Endodermal cell (in vitro differentiated cells): ENCODE measurements at regions not wholly inside any gene's neighbourhood (a gene's known extent, or its start where the extent isn't known, plus 50 kb on each side); places are given as distances from the start of the nearest gene placed in this dataset.
A peak's percentile ranks its signal among the peaks of the same experiment; 100 is the strongest.

Experiments
- DNase-seq: peaks from one replicate; pipeline ENCODE4 v3.0.0-alpha.2; 2017
- H3K27ac ChIP-seq: 2 replicates; pipeline ENCODE4 v1.5.1; 2013; ENCODE audit warnings: mild to moderate bottlenecking, low read depth, low read length, moderate library complexity
- H3K27me3 ChIP-seq: 2 replicates; pipeline ENCODE4 v1.6.1; 2013; ENCODE audit warnings: mild to moderate bottlenecking, low read length, moderate library complexity; ENCODE audit not compliant: insufficient read depth, control insufficient read depth, poor library complexity, severe bottlenecking
- H3K36me3 ChIP-seq: 2 replicates; pipeline ENCODE4 v1.7.0; 2013; ENCODE audit warnings: mild to moderate bottlenecking, low read length, moderate library complexity; ENCODE audit not compliant: control insufficient read depth, insufficient read depth
- H3K4me1 ChIP-seq: one replicate; pipeline ENCODE4 v1.7.0; 2013; ENCODE audit warnings: low read length; ENCODE audit not compliant: control insufficient read depth, insufficient read depth
- H3K4me3 ChIP-seq: 2 replicates; pipeline ENCODE4 v1.5.1; 2013; ENCODE audit warnings: mild to moderate bottlenecking, low read length, moderate library complexity
- H3K9ac ChIP-seq: 2 replicates; pipeline ENCODE4 v1.6.1; 2013; ENCODE audit warnings: mild to moderate bottlenecking, low read length, moderate library complexity; ENCODE audit not compliant: poor library complexity, severe bottlenecking; ENCODE audit errors: extremely low read depth
- H3K9me3 ChIP-seq: 2 replicates; pipeline ENCODE4 v1.6.1; 2013; ENCODE audit warnings: mild to moderate bottlenecking, low read length, moderate library complexity; ENCODE audit not compliant: control insufficient read depth
- H3K27ac Mint-ChIP-seq: 2 replicates; pipeline ENCODE4 v1.8.0; 2020; ENCODE audit warnings: mixed read lengths
- H3K27me3 Mint-ChIP-seq: 2 replicates; pipeline ENCODE4 v1.8.0; 2021; ENCODE audit warnings: mild to moderate bottlenecking, mixed read lengths; ENCODE audit not compliant: insufficient read depth
- H3K36me3 Mint-ChIP-seq: 2 replicates; pipeline ENCODE4 v1.8.0; 2020; ENCODE audit warnings: low read depth, mixed read lengths
- H3K4me1 Mint-ChIP-seq: 2 replicates; pipeline ENCODE4 v1.8.0; 2020; ENCODE audit warnings: mixed read lengths
- H3K4me3 Mint-ChIP-seq: 2 replicates; pipeline ENCODE4 v1.8.0; 2020; ENCODE audit warnings: mild to moderate bottlenecking, moderate library complexity, mixed read lengths
- H3K9me3 Mint-ChIP-seq: 2 replicates; pipeline ENCODE4 v1.8.0; 2020; ENCODE audit warnings: mild to moderate bottlenecking, mixed read lengths
- CTCF ChIP-seq: fragments of 200-600 bp; sonication (generic); conservative IDR thresholded peaks from 2 replicates; pipeline ENCODE4 v1.5.0; 2021; ENCODE audit warnings: antibody characterized with exemption, mild to moderate bottlenecking
- WGBS, 2 experiments: methylation state at CpG; one replicate each; pipeline versions ENCODE4 v1.1.5 to v1.1.7; 2013; ENCODE audit warnings: missing lambda C conversion rate in 2 of 2, mixed read lengths in 1 of 2; ENCODE audit not compliant: insufficient coverage in 1 of 2, insufficient read length in 1 of 2; 5-methylcytosine and 5-hydroxymethylcytosine counted together

- Histone ChIP-seq H3K36me3 (no peaks in the 10 kb centered on the region), H3K27ac (peak overlapping the region; percentile 55), H3K9ac (peak overlapping the region; percentile 78), H3K4me3 (peak overlapping the region; percentile 77), H3K27me3 (no peaks in the 10 kb centered on the region), H3K9me3 (no peaks in the 10 kb centered on the region), H3K4me1 (peaks cover 18% of the 10 kb centered on the region)
- WGBS, 2 experiments, result 5 to 27% methylated on average over 2 to 6 of the region's 6 CpGs
- no peak for TF ChIP-seq CTCF
- peak overlapping the region; percentile 100 for H3K27ac Mint-ChIP-seq
- H3K9me3 Mint-ChIP-seq, result no peaks in the 10 kb centered on the region
- no peaks in the 10 kb centered on the region for H3K27me3 Mint-ChIP-seq
- H3K4me1 Mint-ChIP-seq, result peaks cover 56% of the 10 kb centered on the region
- H3K36me3 Mint-ChIP-seq, result peaks cover 7% of the 10 kb centered on the region
- peak overlapping the region; percentile 95 for H3K4me3 Mint-ChIP-seq
- peak; percentile 94 for DNase-seq
Measured at GRCh38 chr1:223029985-223030769, 112.9 kb downstream of the TLR5 start.

- peak overlapping the region; percentile 95 for H3K4me3 Mint-ChIP-seq
- peak overlapping the region; percentile 55 for H3K27ac ChIP-seq
- peaks cover 56% of the 10 kb centered on the region for H3K4me1 Mint-ChIP-seq
- peak; percentile 76 for DNase-seq
- H3K9me3 Mint-ChIP-seq, result no peaks in the 10 kb centered on the region
- no peak for TF ChIP-seq CTCF
- H3K36me3 ChIP-seq, result peaks cover 3% of the 10 kb centered on the region
- no peaks in the 10 kb centered on the region for H3K27me3 ChIP-seq
- peak overlapping the region; percentile 78 for H3K9ac ChIP-seq
- H3K36me3 Mint-ChIP-seq, result peaks cover 13% of the 10 kb centered on the region
- peaks cover 18% of the 10 kb centered on the region for H3K4me1 ChIP-seq
- H3K27me3 Mint-ChIP-seq, result no peaks in the 10 kb centered on the region
- no peaks in the 10 kb centered on the region for H3K9me3 ChIP-seq
- 8 to 50% methylated on average over 1 to 8 of the region's 8 CpGs for WGBS, 2 experiments
- H3K27ac Mint-ChIP-seq, result peak overlapping the region; percentile 100
- H3K4me3 ChIP-seq, result peak overlapping the region; percentile 77
Measured at GRCh38 chr1:223030871-223031400, 112.1 kb downstream of the TLR5 start.

DNA sequence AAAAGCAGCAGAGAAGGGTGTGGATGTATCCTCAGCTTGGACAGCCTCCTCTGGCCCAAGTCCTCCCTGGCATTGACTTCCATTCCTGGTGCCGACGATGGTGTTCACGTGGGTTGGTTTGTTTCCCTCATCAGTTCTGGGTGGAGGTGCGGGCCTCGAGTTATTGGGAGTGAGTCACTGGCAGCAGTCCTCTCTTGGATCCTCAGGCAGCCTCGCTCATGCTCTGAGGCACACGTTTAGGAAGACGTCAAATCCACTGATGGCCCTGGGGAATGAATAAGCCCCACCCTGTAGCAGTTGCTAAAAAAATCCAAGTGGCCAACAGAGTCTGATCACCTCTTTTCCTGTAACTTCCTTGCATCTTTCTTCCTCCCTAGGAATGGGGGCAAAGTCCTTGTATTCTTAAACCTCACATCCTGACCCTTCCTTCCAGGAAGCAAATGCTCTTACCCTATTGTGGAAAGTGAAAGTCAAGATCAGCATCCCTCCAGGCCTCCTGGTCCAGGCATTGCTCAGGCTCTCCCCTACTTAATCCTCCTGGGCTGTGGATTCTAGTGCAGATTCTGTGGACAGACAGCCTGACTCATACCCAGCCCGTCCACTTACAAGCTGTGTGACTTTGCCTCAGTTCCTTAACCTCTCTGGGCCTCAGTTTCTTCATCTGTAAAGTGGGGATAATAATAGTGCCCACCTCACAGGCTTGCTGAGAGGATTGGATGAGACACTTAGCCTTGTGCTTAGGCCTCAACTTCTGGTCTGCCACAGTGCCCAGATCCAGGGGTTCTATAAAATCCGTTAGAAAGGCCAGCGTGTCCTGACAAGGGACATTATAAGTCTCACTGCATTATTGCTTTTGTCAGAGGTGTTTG is 111.1 kb downstream of the TLR5 start:
- no peak overlapping the region for H3K27ac ChIP-seq
- H3K4me1 ChIP-seq, result peaks cover 18% of the 10 kb centered on the region
- Mint-ChIP-seq H3K27me3 (no peaks in the 10 kb centered on the region), H3K4me3 (peak overlapping the region; percentile 95), H3K27ac (peak overlapping the region; percentile 100), H3K36me3 (peaks cover 13% of the 10 kb centered on the region), H3K4me1 (peaks cover 52% of the 10 kb centered on the region), H3K9me3 (no peaks in the 10 kb centered on the region)
- peaks cover 14% of the 10 kb centered on the region for H3K36me3 ChIP-seq
- H3K27me3 ChIP-seq, result no peaks in the 10 kb centered on the region
- no peaks in the 10 kb centered on the region for H3K9me3 ChIP-seq
- no peak overlapping the region for H3K4me3 ChIP-seq
- peak; percentile 67 for DNase-seq
- peak overlapping the region; percentile 78 for H3K9ac ChIP-seq
- 73 to 78% methylated on average over 7 to 11 of the region's 11 CpGs for WGBS, 2 experiments
- TF ChIP-seq CTCF, result no peak
